ENCODE measurements at regions not wholly inside any gene's neighbourhood (a gene's known extent, or its start where the extent isn't known, plus 50 kb on each side); places are given as distances from the start of the nearest gene placed in this dataset.

DNA sequence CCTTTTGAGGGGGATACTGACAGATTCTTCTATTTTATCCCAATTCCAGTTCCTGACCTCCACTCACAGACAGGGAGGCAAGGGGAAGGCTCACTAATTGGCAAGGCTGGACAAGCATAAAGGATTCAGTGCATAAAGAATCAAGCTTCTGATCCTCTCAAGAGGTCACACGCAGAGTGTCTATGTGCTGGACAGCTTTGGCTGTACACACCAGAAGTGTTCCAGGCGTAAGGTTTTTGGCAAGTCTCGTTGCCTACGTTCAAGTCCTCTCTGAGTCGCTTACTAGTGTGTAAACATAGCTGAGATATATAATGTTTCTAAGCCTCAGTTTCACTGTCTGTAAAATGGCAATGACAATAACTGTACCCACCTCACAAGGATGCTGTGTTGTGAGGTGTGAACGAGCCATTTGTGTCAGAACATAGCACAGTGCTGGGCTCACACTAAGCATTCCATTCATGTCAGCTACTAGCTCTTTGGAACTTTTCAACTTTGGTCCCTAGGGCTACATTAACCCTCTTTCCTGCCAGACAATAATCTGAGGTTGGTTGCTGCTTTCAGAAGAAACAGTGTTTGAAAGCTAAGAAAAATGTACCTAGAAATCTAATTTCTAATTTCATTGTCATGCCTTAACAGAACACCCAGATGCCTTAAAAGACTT lies 52.1 kb downstream of the PALM2AKAP2 start:
- Histone ChIP-seq H4K20me1 (ENCODE audit: control insufficient read depth, insufficient read depth) (no peaks in the 10 kb centered on the region), H3K9ac (ENCODE audit: control insufficient read depth, insufficient read depth, low read length) (no peak overlapping the region), H3K4me3 (no peak overlapping the region), H3K9me3 (replicated peaks; ENCODE audit: control insufficient read depth, insufficient read depth, low read length) (no peaks in the 10 kb centered on the region; the same call in 2 of the 3 replicates), H3K27me3 (replicated peaks in 1 of 2; ENCODE audit: control insufficient read depth in 2 of 2, insufficient read depth in 2 of 2, low read length in 1 of 2) (peaks cover 0 to 3% of the 10 kb centered on the region in 2 experiments; a peak in 3 of 4 replicates), H3K79me2 (ENCODE audit: control insufficient read depth, insufficient read depth, low read length) (no peaks in the 10 kb centered on the region), H2AFZ (ENCODE audit: control insufficient read depth, low read depth, low read length) (no peak overlapping the region), H3K27ac (ENCODE audit: control insufficient read depth, insufficient read depth) (no peak overlapping the region), H3K36me3 (ENCODE audit: control insufficient read depth in 2 of 2, insufficient read depth in 2 of 2, low read length in 1 of 2) (no peaks in the 10 kb centered on the region), H3K4me2 (ENCODE audit: control insufficient read depth, insufficient read depth) (no peak overlapping the region), H3K4me1 (ENCODE audit: control insufficient read depth, insufficient read depth, low read length) (no peaks in the 10 kb centered on the region)
- POLR2A ChIA-PET: no interaction called here
- SMC1A ChIA-PET (ENCODE audit: uncharacterized antibody, unreplicated experiment): no interaction called here
- in situ Hi-C loops (cut with MboI) (no loop called here), intact Hi-C loops (cut with micrococcal nuclease; ENCODE audit: unreplicated experiment) (no loop called here)
- FAIRE-seq (no peak), DNase-seq (ENCODE audit: low read depth, low spot score) (no peak), ATAC-seq (no peak)
- CTCF ChIA-PET: interaction anchor here (0.6 to 1.1 kb wide), 4 partner anchors 15 to 1189 kb away, joined by 3 to 4 read pairs (median 4); no protein-coding TSS in a partner anchor
- WGBS (ENCODE audit: insufficient coverage, insufficient replicate concordance, low lambda C conversion rate, missing lambda C conversion rate): 23% methylated on average over 6 of the region's 6 CpGs
- no TSS peak for BruUV-seq (replicated peaks)
- no peak for TF ChIP-seq CREM (IDR thresholded peaks at IDR 0.05; ENCODE audit: low read depth)
- TF ChIP-seq, protein P1, sequence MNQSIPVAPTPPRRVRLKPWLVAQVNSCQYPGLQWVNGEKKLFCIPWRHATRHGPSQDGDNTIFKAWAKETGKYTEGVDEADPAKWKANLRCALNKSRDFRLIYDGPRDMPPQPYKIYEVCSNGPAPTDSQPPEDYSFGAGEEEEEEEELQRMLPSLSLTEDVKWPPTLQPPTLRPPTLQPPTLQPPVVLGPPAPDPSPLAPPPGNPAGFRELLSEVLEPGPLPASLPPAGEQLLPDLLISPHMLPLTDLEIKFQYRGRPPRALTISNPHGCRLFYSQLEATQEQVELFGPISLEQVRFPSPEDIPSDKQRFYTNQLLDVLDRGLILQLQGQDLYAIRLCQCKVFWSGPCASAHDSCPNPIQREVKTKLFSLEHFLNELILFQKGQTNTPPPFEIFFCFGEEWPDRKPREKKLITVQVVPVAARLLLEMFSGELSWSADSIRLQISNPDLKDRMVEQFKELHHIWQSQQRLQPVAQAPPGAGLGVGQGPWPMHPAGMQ (IDR thresholded peaks at IDR 0.05; ENCODE audit: borderline replicate concordance): no peak
- TF ChIP-seq ZZZ3 (IDR thresholded peaks at IDR 0.05; ENCODE audit: control insufficient read depth, insufficient read length, low read depth): no peak
- TF ChIP-seq YBX1 (IDR thresholded peaks at IDR 0.05): no peak
- TF ChIP-seq POU2F2 (IDR thresholded peaks at IDR 0.05; ENCODE audit: borderline replicate concordance, low read depth, low read length): no peak
- no peak for TF ChIP-seq TARDBP (IDR thresholded peaks at IDR 0.05; ENCODE audit: borderline replicate concordance)
- TF ChIP-seq MAX (IDR thresholded peaks at IDR 0.05; ENCODE audit: low read depth, low read length): no peak
- no peak for TF ChIP-seq LARP7 (IDR thresholded peaks at IDR 0.05)
- TF ChIP-seq TCF3 (IDR thresholded peaks at IDR 0.05; ENCODE audit: borderline replicate concordance, insufficient read depth, low read depth, low read length): no peak
- TF ChIP-seq SREBF2 (IDR thresholded peaks at IDR 0.05; ENCODE audit: low read length): no peak
- TF ChIP-seq CHD2 (IDR thresholded peaks at IDR 0.05; ENCODE audit: borderline replicate concordance, low read depth, low read length): no peak
- TF ChIP-seq ETV6 (conservative IDR thresholded peaks at IDR 0.05 in 1 of 2, IDR thresholded peaks at IDR 0.05 in 1 of 2; ENCODE audit: borderline replicate concordance in 1 of 2, low read depth in 1 of 2): no peak
- no peak for TF ChIP-seq SP1 (IDR thresholded peaks at IDR 0.05; ENCODE audit: low read depth, low read length)
- TF ChIP-seq ASH2L (IDR thresholded peaks at IDR 0.05; ENCODE audit: borderline replicate concordance, low read depth): no peak
- TF ChIP-seq IRF4 (IDR thresholded peaks at IDR 0.05; ENCODE audit: low read depth, low read length): no peak
- no peak for TF ChIP-seq FOS (IDR thresholded peaks at IDR 0.05; ENCODE audit: borderline replicate concordance, extremely low read depth, insufficient read length)
- no peak for TF ChIP-seq ZNF622 (IDR thresholded peaks at IDR 0.05)
- TF ChIP-seq SPI1 (IDR thresholded peaks at IDR 0.05; ENCODE audit: borderline replicate concordance, insufficient read depth, low read depth, low read length): no peak
- RAD21 ChIA-PET (ENCODE audit: unreplicated experiment): no interaction called here
